ENCODE measurements at regions not wholly inside any gene's neighbourhood (a gene's known extent, or its start where the extent isn't known, plus 50 kb on each side); places are given as distances from the start of the nearest gene placed in this dataset.

DNA sequence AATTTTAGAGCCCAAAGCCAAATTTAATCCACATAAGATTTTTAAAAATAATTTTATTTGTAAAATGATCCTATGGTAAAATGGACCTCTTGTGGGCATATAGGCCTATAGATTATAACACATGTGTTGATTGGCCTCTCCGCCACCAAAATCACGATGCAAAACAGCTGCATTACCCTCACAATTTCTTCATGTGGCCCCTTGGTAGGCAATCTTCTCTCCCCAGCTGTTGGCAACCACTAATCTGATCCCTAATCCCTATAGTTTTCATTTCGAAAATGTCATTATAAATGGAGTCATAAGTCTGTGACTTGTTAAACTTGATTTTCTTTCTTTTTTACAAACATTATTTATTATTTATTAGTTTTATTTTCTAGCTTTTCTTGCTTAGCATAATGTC lies 263.9 kb upstream of the SULF2 start:
- Histone ChIP-seq H3K27me3 (ENCODE audit: insufficient read depth, low read length, poor library complexity, severe bottlenecking) (no peaks in the 10 kb centered on the region), H2AFZ (ENCODE audit: low read length) (no peak overlapping the region), H3K9ac (ENCODE audit: low read depth, low read length, poor library complexity, severe bottlenecking) (no peak overlapping the region), H3K79me2 (ENCODE audit: insufficient read depth, low read length) (no peaks in the 10 kb centered on the region), H4K20me1 (ENCODE audit: insufficient read depth, low read length, poor library complexity, severe bottlenecking) (no peaks in the 10 kb centered on the region), H3K9me3 (ENCODE audit: insufficient read depth, low read depth, low read length) (0 out of 2 replicates have a peak, but pooled peaks cover 5% of the 10 kb centered on the region), H3K4me3 (ENCODE audit: low read length, poor library complexity, severe bottlenecking) (no peak overlapping the region), H3F3A (ENCODE audit: low read depth) (no peaks in the 10 kb centered on the region), H3K4me2 (ENCODE audit: low read depth, low read length, poor library complexity, severe bottlenecking) (no peak overlapping the region), H3K36me3 (ENCODE audit: insufficient read depth, low read length) (no peaks in the 10 kb centered on the region), H3K9me2 (replicated peaks; ENCODE audit: low read depth, low read length) (no peaks in the 10 kb centered on the region), H3K4me1 (ENCODE audit: insufficient read depth, low read length, poor library complexity, severe bottlenecking) (no peaks in the 10 kb centered on the region)
- TF ChIP-seq, protein P1, sequence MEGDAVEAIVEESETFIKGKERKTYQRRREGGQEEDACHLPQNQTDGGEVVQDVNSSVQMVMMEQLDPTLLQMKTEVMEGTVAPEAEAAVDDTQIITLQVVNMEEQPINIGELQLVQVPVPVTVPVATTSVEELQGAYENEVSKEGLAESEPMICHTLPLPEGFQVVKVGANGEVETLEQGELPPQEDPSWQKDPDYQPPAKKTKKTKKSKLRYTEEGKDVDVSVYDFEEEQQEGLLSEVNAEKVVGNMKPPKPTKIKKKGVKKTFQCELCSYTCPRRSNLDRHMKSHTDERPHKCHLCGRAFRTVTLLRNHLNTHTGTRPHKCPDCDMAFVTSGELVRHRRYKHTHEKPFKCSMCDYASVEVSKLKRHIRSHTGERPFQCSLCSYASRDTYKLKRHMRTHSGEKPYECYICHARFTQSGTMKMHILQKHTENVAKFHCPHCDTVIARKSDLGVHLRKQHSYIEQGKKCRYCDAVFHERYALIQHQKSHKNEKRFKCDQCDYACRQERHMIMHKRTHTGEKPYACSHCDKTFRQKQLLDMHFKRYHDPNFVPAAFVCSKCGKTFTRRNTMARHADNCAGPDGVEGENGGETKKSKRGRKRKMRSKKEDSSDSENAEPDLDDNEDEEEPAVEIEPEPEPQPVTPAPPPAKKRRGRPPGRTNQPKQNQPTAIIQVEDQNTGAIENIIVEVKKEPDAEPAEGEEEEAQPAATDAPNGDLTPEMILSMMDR (conservative IDR thresholded peaks at IDR 0.05; ENCODE audit: low read length), result no peak
- TF ChIP-seq EZH2phosphoT487 (IDR thresholded peaks at IDR 0.05; ENCODE audit: borderline replicate concordance), result no peak

GRCh38 chr20:48047447-48047846 lies 262.2 kb upstream of the SULF2 start:
- Histone ChIP-seq H3K4me3 (ENCODE audit: low read length, poor library complexity, severe bottlenecking) (no peak overlapping the region), H2AFZ (ENCODE audit: low read length) (no peak overlapping the region), H4K20me1 (ENCODE audit: insufficient read depth, low read length, poor library complexity, severe bottlenecking) (no peaks in the 10 kb centered on the region), H3K4me2 (ENCODE audit: low read depth, low read length, poor library complexity, severe bottlenecking) (no peak overlapping the region), H3K9ac (ENCODE audit: low read depth, low read length, poor library complexity, severe bottlenecking) (no peak overlapping the region), H3K9me3 (ENCODE audit: insufficient read depth, low read depth, low read length) (0 out of 2 replicates have a peak, but pooled peaks cover 2% of the 10 kb centered on the region), H3K36me3 (ENCODE audit: insufficient read depth, low read length) (no peaks in the 10 kb centered on the region), H3K4me1 (ENCODE audit: insufficient read depth, low read length, poor library complexity, severe bottlenecking) (no peaks in the 10 kb centered on the region), H3F3A (ENCODE audit: low read depth) (no peaks in the 10 kb centered on the region), H3K79me2 (ENCODE audit: insufficient read depth, low read length) (no peaks in the 10 kb centered on the region), H3K27me3 (ENCODE audit: insufficient read depth, low read length, poor library complexity, severe bottlenecking) (no peaks in the 10 kb centered on the region), H3K9me2 (replicated peaks; ENCODE audit: low read depth, low read length) (no peaks in the 10 kb centered on the region)
- TF ChIP-seq, protein P1 (conservative IDR thresholded peaks at IDR 0.05; ENCODE audit: low read length), result no peak
- no peak for TF ChIP-seq EZH2phosphoT487 (IDR thresholded peaks at IDR 0.05; ENCODE audit: borderline replicate concordance)

DNA sequence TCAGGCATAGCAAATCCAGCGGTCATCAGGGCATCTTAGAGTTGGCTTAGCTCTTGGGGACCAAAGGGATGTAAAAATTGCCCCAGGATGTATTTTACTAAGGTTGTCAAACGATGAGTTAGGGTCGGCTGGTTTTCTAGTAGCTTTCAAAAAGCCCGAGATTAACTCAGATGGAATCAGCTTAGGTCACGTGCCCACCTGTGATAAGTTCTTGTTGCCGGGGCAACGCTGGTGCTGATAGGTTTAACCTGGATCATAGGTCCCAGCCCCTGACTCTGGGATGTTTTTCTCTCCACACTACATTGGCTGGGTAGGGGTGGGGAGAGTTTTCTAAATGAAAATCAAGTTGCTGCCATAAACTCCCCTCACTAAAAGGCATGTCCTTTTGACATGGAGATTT lies 257.3 kb upstream of the SULF2 start:
- no peaks in the 10 kb centered on the region for H3K9me2 ChIP-seq (replicated peaks; ENCODE audit: low read depth, low read length)
- H3K4me2 ChIP-seq (ENCODE audit: low read depth, low read length, poor library complexity, severe bottlenecking), result no peak overlapping the region
- no peak overlapping the region for H2AFZ ChIP-seq (ENCODE audit: low read length)
- TF ChIP-seq, protein P1 (conservative IDR thresholded peaks at IDR 0.05; ENCODE audit: low read length), result no peak
- no peak for TF ChIP-seq EZH2phosphoT487 (IDR thresholded peaks at IDR 0.05; ENCODE audit: borderline replicate concordance)
- H4K20me1 ChIP-seq (ENCODE audit: insufficient read depth, low read length, poor library complexity, severe bottlenecking), result no peaks in the 10 kb centered on the region
- H3K9me3 ChIP-seq (ENCODE audit: insufficient read depth, low read depth, low read length), result no peaks in the 10 kb centered on the region
- H3F3A ChIP-seq (ENCODE audit: low read depth), result no peaks in the 10 kb centered on the region
- no peaks in the 10 kb centered on the region for H3K79me2 ChIP-seq (ENCODE audit: insufficient read depth, low read length)
- no peak overlapping the region for H3K4me3 ChIP-seq (ENCODE audit: low read length, poor library complexity, severe bottlenecking)
- H3K4me1 ChIP-seq (ENCODE audit: insufficient read depth, low read length, poor library complexity, severe bottlenecking), result no peaks in the 10 kb centered on the region
- no peaks in the 10 kb centered on the region for H3K27me3 ChIP-seq (ENCODE audit: insufficient read depth, low read length, poor library complexity, severe bottlenecking)
- no peak overlapping the region for H3K9ac ChIP-seq (ENCODE audit: low read depth, low read length, poor library complexity, severe bottlenecking)
- H3K36me3 ChIP-seq (ENCODE audit: insufficient read depth, low read length), result no peaks in the 10 kb centered on the region
